HG03565 (cell line): ENCODE measurements at regions not wholly inside any gene's neighbourhood (a gene's known extent, or its start where the extent isn't known, plus 50 kb on each side); places are given as distances from the start of the nearest gene placed in this dataset.

Experiments used
- ATAC-seq: cut with Tn5 transposase; IDR thresholded peaks from one replicate; pipeline ENCODE4 v1.9.1; 2021; ENCODE audit warnings: mild to moderate bottlenecking, moderate library complexity; ENCODE audit not compliant: unreplicated experiment

- ATAC-seq = no peak
Observed at GRCh38 chr7:47666164-47666862, 84.4 kb upstream of the TNS3 start.

- ATAC-seq = no peak
Observed at GRCh38 chr7:47664650-47665195, 82.8 kb upstream of the TNS3 start.

GRCh38 chr7:47663851-47664250 lies 81.9 kb upstream of the TNS3 start:
- ATAC-seq = no peak

- no peak for ATAC-seq
Observed at GRCh38 chr7:47663213-47663612, 81.3 kb upstream of the TNS3 start.

- no peak for ATAC-seq
Observed at GRCh38 chr7:47661051-47661714, 79.3 kb upstream of the TNS3 start.

GRCh38 chr7:47659664-47660462 lies 78.0 kb upstream of the TNS3 start:
- ATAC-seq = no peak

GRCh38 chr7:47658886-47659635 lies 77.2 kb upstream of the TNS3 start:
- no peak for ATAC-seq

- no peak for ATAC-seq
Observed at GRCh38 chr7:47657126-47657525, 75.2 kb upstream of the TNS3 start.

- ATAC-seq = no peak
Observed at GRCh38 chr7:47654672-47655298, 72.9 kb upstream of the TNS3 start.

GRCh38 chr7:47653550-47654411 lies 71.9 kb upstream of the TNS3 start:
- ATAC-seq = no peak

- ATAC-seq = no peak
Observed at GRCh38 chr7:47652591-47652990, 70.7 kb upstream of the TNS3 start.

- ATAC-seq = no peak
Observed at GRCh38 chr7:47651355-47652317, 69.7 kb upstream of the TNS3 start.

GRCh38 chr7:47649919-47650318 lies 68.0 kb upstream of the TNS3 start:
- no peak for ATAC-seq

GRCh38 chr7:47648275-47648925 lies 66.5 kb upstream of the TNS3 start:
- no peak for ATAC-seq

GRCh38 chr7:47647918-47648250 lies 66.0 kb upstream of the TNS3 start:
- ATAC-seq = no peak

GRCh38 chr7:47647181-47647917 lies 65.4 kb upstream of the TNS3 start:
- no peak for ATAC-seq

- ATAC-seq = no peak
Observed at GRCh38 chr7:47643716-47644400, 61.9 kb upstream of the TNS3 start.
